K562 (cell line): ENCODE measurements at regions not wholly inside any gene's neighbourhood (a gene's known extent, or its start where the extent isn't known, plus 50 kb on each side); places are given as distances from the start of the nearest gene placed in this dataset.

Experiments
- ARID2 ChIP-seq: fragments of 450-650 bp; IDR thresholded peaks from 2 replicates; pipeline ENCODE4 v1.6.1; 2017; ENCODE audit warnings: antibody characterized with exemption, mild to moderate bottlenecking
- CBX2 ChIP-seq: fragments of 200-600 bp; sonication (generic); IDR thresholded peaks from one replicate; pipeline ENCODE4 v1.6.1; 2012; ENCODE audit warnings: mild to moderate bottlenecking, low read length, inconsistent platforms; ENCODE audit not compliant: insufficient read depth, poor library complexity, severe bottlenecking
- CCAR2 ChIP-seq: fragments of 200-400 bp; formaldehyde crosslinking; IDR thresholded peaks from 2 replicates; pipeline ENCODE4 v1.6.1; 2017; ENCODE audit warnings: mild to moderate bottlenecking, low read depth, low read length
- CEBPB ChIP-seq: fragments of 450-650 bp; IDR thresholded peaks from 2 replicates; pipeline ENCODE4 v1.6.1; 2016; ENCODE audit warnings: missing genetic modification characterization, missing compliant biosample characterization
- HNRNPH1 ChIP-seq: fragments of 200-400 bp; formaldehyde crosslinking; optimal IDR thresholded peaks from 2 replicates; pipeline ENCODE3; 2017; ENCODE audit warnings: low read depth, mild to moderate bottlenecking, low read length, moderate library complexity
- KLF6 ChIP-seq: fragments of 250-450 bp; sonication (Bioruptor Pico); IDR thresholded peaks from 2 replicates; pipeline ENCODE4 v1.4.0; 2020; ENCODE audit warnings: mild to moderate bottlenecking, moderate library complexity, borderline replicate concordance
- SIX5 ChIP-seq, 2 experiments: IDR thresholded peaks; 2 replicates each; pipeline ENCODE4 v1.6.1; 2011; ENCODE audit warnings: low read length in 2 of 2, borderline replicate concordance in 1 of 2, low read depth in 1 of 2, mild to moderate bottlenecking in 1 of 2, moderate library complexity in 1 of 2; ENCODE audit not compliant: insufficient read depth in 1 of 2
- SMARCB1 ChIP-seq: IDR thresholded peaks from 2 replicates; pipeline ENCODE4 v1.6.1; 2011; ENCODE audit warnings: improper control_type of control experiment, low read depth; ENCODE audit not compliant: insufficient read length
- TF ChIP-seq, protein P1 (sequence below): sonication (generic); formaldehyde crosslinking; IDR thresholded peaks from 2 replicates; pipeline ENCODE4 v1.8.1; 2023; ENCODE audit warnings: mild to moderate bottlenecking, missing genetic modification reagents
- TF ChIP-seq, protein P2 (sequence below): fragments of 450-650 bp; IDR thresholded peaks from 2 replicates; pipeline ENCODE4 v1.6.1; 2016; ENCODE audit warnings: low read depth

DNA sequence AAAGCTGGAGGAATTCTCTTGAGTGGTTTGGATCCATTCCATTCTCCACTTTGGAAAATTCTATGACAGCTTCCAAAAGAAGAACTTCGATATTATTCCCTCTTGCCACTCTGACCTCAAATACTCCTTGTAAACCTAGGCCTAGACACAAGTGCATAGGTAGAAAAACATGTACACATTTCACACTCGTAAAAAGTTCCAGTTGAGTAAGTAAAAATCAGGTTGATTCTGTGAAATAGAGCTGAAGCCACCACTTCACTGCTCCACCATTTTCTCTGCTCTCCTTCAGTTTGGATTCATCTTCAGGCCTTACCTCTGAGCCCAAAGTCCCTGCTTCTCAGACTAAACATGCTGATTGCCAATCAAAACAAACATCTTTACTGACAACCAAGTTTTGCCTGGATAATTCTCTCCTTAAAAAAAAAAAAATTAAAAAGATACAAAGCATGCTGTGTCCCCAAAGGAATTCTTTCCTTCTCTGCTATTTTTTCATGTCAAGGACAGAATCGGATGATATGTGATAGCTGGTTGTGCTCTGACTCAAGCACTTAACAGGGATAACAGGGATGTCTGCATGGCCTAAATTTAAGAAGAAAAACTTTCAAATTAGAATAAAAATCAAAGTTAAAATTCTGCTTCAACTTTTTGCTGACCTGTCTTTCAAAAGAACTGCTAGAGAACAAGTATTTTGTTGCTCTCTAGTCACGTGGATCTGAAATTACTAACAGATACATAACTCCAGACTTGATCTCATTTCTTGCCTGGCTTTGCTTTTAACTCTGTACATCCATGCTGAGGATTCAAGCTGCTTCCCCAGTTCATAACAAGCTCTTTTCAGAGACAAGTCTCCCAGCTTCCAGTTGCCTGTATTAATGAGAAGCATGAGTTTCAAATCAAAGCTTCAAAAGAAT, 420.9 kb upstream of the INTU start (continued):
- TF ChIP-seq, protein P1, sequence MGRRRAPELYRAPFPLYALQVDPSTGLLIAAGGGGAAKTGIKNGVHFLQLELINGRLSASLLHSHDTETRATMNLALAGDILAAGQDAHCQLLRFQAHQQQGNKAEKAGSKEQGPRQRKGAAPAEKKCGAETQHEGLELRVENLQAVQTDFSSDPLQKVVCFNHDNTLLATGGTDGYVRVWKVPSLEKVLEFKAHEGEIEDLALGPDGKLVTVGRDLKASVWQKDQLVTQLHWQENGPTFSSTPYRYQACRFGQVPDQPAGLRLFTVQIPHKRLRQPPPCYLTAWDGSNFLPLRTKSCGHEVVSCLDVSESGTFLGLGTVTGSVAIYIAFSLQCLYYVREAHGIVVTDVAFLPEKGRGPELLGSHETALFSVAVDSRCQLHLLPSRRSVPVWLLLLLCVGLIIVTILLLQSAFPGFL, result no peak
- TF ChIP-seq CCAR2 (no peak), SIX5 (IDR thresholded peaks at IDR 0.05; ENCODE audit: borderline replicate concordance in 1 of 2, insufficient read depth in 1 of 2, low read depth in 1 of 2, low read length in 2 of 2) (no peak), CEBPB (no peak), CBX2 (no peak), KLF6 (CRISPR knock-in tag) (no peak), HNRNPH1 (no peak), ARID2 (no peak), SMARCB1 (no peak)
- TF ChIP-seq, protein P2, sequence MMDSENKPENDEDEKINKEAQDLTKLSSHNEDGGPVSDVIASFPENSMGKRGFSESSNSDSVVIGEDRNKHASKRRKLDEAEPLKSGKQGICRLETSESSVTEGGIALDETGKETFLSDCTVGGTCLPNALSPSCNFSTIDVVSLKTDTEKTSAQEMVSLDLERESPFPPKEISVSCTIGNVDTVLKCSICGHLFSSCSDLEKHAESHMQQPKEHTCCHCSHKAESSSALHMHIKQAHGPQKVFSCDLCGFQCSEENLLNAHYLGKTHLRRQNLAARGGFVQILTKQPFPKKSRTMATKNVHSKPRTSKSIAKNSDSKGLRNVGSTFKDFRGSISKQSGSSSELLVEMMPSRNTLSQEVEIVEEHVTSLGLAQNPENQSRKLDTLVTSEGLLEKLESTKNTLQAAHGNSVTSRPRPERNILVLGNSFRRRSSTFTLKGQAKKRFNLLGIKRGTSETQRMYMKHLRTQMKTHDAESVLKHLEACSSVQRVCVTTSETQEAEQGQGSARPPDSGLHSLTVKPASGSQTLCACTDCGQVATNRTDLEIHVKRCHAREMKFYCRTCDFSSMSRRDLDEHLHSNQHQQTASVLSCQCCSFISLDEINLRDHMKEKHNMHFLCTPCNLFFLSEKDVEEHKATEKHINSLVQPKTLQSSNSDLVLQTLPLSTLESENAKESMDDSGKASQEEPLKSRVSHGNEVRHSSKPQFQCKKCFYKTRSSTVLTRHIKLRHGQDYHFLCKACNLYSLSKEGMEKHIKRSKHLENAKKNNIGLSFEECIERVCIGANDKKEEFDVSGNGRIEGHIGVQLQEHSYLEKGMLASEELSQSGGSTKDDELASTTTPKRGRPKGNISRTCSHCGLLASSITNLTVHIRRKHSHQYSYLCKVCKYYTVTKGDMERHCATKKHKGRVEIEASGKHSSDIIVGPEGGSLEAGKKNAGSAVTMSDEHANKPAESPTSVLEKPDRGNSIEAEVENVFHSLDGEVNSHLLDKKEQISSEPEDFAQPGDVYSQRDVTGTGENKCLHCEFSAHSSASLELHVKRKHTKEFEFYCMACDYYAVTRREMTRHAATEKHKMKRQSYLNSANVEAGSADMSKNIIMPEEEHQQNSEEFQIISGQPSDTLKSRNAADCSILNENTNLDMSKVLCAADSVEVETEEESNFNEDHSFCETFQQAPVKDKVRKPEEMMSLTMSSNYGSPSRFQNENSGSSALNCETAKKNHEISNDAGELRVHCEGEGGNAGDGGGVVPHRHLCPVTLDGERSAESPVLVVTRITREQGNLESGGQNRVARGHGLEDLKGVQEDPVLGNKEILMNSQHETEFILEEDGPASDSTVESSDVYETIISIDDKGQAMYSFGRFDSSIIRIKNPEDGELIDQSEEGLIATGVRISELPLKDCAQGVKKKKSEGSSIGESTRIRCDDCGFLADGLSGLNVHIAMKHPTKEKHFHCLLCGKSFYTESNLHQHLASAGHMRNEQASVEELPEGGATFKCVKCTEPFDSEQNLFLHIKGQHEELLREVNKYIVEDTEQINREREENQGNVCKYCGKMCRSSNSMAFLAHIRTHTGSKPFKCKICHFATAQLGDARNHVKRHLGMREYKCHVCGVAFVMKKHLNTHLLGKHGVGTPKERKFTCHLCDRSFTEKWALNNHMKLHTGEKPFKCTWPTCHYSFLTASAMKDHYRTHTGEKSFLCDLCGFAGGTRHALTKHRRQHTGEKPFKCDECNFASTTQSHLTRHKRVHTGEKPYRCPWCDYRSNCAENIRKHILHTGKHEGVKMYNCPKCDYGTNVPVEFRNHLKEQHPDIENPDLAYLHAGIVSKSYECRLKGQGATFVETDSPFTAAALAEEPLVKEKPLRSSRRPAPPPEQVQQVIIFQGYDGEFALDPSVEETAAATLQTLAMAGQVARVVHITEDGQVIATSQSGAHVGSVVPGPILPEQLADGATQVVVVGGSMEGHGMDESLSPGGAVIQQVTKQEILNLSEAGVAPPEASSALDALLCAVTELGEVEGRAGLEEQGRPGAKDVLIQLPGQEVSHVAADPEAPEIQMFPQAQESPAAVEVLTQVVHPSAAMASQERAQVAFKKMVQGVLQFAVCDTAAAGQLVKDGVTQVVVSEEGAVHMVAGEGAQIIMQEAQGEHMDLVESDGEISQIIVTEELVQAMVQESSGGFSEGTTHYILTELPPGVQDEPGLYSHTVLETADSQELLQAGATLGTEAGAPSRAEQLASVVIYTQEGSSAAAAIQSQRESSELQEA, result no peak
